ENCODE measurements at regions not wholly inside any gene's neighbourhood (a gene's known extent, or its start where the extent isn't known, plus 50 kb on each side); places are given as distances from the start of the nearest gene placed in this dataset.

DNA sequence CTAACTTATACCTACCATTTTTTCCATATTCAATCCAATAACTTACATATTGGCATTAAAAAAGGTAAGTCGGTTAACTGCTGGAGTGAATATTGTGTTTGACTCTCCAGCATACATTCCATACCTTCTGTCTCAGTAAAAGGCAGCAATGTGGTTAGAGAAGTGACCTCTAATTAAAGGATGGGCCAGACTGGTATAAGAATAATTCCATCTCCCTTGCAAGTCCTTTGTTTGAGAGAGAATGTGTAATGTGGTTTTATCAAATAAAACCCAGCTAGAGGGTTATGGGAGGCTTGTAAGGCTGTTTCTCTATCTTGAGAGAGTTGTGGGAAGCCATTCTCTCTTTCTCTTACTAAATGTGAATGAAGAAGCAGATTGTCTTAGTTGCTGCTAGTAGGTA is 289.3 kb upstream of the TCF4 start:
- TF ChIP-seq, protein P1, sequence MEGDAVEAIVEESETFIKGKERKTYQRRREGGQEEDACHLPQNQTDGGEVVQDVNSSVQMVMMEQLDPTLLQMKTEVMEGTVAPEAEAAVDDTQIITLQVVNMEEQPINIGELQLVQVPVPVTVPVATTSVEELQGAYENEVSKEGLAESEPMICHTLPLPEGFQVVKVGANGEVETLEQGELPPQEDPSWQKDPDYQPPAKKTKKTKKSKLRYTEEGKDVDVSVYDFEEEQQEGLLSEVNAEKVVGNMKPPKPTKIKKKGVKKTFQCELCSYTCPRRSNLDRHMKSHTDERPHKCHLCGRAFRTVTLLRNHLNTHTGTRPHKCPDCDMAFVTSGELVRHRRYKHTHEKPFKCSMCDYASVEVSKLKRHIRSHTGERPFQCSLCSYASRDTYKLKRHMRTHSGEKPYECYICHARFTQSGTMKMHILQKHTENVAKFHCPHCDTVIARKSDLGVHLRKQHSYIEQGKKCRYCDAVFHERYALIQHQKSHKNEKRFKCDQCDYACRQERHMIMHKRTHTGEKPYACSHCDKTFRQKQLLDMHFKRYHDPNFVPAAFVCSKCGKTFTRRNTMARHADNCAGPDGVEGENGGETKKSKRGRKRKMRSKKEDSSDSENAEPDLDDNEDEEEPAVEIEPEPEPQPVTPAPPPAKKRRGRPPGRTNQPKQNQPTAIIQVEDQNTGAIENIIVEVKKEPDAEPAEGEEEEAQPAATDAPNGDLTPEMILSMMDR (IDR thresholded peaks at IDR 0.05; ENCODE audit: low read length), result no peak
- TF ChIP-seq EZH2phosphoT487 (IDR thresholded peaks at IDR 0.05; ENCODE audit: low read length) (no peak), EZH2 (optimal IDR thresholded peaks at IDR 0.05; ENCODE audit: low read depth, low read length) (no peak)

All from MM.1S (cell line).